T1000 (cell line): ENCODE measurements at regions not wholly inside any gene's neighbourhood (a gene's known extent, or its start where the extent isn't known, plus 50 kb on each side); places are given as distances from the start of the nearest gene placed in this dataset.
"Not testable (repeated sequence)": the region's sequence is repeated elsewhere in the genome, so short reads cannot be mapped to it uniquely, and the experiment has no call there.

Experiments
- DNase-seq: peaks from one replicate; lab custom pipeline; 2025; ENCODE audit warnings: mixed read lengths; lab: John Stamatoyannopoulos, UW

DNA sequence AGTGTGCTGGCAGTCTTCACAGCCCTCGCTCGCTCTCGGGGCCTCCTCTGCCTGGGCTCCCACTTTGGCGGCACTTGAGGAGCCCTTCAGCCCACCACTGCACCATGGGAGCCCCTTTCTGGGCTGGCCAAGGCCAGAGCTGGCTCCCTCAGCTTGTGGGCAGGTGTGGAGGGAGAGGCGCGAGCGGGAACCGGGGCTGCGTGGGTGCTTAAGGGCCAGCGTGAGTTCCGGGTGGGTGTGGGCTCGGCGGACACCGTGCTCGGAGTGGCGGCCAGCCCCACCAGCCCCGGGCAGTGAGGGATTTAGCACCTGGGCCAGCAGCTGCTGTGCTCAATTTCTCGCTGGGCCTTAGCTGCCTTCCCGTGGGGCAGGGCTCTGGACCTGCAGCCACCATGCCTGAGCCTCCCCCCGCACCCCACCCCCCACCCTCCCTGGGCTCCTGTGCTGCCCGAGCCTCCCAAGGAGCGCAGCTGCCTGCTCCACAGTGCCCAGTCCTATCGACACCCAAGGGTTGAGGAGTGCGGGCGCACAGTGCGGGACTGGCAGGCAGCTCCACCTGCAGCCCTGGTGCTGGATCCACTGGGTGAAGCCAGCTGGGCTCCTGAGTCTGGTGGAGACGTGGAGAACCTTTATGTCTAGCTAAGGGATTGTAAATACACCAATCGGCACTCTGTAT, 684.4 kb upstream of the GOLIM4 start:
- DNase-seq: not testable (repeated sequence)

DNA sequence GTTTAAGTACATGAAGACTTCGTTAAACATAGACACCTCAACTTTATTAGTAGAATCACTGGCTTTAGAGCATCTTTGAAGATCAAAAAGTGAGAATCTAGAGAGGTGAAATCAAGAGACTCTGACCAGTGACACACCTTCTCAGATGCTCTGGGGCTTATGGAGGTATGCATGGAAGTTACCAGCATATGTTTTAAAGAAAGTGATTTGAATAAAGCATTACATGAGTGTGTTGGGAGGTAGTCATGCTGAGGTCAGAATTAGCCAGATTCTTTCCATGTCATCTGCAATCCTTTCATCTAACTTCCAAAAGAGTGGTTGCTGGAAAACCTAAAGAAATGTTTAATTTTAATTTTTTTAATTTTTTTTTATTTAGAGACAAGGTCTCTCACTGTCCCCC, 658.0 kb upstream of the GOLIM4 start:
- no peak for DNase-seq

DNA sequence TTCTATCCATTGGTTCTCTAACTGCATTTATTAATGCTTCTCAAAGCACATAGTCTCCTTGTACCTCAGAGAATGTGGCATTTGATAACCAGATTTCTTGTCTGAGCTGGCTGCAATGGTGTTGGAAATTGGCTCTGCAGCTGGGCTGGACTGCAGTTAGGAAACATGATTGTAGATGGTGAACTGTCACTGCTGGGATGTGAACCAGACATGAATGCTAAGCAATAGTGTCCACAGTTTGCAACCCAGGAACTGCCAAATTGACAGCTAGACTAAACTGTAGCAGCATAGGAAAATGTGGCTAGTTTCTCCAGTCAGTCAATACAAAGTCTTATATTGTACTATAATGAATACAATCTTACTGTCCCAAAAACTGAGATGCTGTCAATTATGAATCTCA, 656.6 kb upstream of the GOLIM4 start:
- no peak for DNase-seq

DNA sequence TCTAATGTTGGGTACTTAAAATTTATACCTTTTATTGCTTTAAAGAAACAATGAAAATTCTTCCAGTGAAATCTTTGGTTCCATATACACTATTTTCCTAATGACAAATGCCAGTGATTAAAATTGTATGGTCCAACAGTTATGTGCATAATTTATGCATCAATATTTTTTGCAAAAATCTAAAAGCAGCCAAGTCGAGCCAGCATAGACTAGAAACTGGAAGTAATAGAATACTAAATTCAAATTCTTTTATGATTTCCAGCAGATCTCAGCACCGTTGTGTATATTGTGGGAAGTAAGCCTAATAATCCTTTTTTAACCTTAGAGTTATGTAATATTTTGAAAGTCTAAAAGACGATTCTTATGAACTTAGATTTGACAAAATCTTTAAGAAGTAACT, 652.0 kb upstream of the GOLIM4 start:
- DNase-seq: no peak

DNA sequence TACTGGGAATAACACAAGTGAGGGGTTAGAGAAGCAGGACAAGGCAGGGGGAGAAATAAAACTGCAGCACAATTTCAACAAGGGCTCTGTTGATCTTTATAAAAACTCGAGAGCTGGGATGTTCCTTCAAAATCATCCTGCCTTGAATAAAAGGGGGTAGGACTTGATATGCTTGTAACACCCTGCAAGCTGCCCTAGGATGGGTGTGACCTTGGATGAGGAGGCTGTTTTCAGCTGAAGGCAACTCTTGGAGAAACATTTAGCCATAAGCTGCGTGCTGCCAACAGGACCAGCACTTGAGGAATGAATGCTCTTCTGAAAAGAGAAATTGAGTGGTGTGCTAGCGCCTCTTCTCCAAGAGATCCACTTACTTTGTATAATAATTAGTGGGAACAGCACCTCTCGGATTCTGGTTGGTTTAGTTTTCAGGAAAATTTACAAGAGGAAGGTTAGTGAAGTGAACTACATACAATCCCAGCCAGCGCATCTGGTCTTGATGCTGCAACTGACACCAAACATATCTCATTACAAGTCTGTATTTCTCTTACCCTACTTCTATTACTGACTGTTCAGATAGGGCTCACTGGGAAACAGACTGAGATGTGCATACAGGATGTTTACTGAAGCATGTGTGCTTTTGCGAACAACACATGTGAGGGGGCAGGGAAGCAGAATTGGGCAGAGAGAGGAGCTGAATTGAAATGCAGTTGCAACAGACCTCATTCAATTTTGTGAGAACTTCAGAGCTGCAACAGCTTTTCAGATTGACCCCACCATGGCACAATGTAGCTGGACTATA, 643.0 kb upstream of the GOLIM4 start:
- no peak for DNase-seq

DNA sequence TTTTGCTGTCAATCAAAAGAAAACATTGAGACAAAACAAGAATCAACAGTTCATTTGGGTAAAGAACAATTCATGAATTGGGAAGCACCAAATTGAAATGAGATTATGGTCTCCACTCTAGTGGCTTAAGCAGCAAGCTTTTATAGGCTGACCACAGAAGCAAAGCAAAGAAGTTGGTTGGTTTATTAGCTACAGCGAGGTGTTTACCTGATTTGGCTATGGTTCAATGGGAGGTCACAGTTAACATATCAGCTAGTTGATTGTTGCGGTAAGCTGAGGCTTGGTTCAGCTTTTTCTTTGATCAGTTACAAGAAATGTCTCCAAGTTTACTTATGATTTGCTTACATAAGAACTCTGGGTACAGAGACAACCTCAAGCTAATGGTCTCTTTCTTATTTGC, 640.5 kb upstream of the GOLIM4 start:
- DNase-seq: no peak

DNA sequence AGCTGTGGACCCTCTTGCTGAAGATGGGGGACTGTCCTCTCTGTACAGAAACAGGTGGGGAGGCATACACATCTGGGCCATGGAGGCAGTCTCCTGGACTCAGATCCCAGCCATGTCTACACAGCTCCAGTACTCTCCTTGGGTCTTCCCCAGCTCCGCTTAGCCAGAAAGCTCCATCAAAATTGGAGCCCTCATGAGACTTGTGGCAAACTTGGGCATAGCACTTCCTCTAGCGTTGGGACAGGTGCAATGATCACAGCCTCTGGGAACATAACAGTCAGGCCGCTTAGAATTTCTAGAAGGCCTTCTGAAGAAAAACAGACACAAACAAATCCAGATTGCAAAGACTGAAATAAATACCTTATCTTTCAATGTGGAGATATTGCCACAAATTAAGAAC, 634.3 kb upstream of the GOLIM4 start:
- no peak for DNase-seq

DNA sequence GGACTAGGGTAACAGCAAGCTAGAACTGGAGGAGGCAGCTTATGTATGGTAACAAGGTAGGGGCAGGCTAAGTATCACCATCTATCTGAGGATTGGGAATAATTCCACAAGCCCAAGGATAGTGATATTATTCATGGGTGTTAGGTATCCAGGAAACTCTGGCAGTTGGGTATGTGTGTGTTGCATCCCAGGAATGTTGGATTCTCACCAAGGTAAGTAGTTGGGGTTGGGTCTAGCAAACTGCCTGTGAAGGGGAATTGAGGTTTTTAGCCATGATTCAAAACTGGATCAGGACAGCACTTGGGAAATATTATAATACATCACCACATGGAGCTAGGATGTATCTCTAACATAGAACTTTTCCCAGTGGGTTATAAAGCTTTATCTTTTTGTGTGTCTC, 626.4 kb upstream of the GOLIM4 start:
- no peak for DNase-seq

DNA sequence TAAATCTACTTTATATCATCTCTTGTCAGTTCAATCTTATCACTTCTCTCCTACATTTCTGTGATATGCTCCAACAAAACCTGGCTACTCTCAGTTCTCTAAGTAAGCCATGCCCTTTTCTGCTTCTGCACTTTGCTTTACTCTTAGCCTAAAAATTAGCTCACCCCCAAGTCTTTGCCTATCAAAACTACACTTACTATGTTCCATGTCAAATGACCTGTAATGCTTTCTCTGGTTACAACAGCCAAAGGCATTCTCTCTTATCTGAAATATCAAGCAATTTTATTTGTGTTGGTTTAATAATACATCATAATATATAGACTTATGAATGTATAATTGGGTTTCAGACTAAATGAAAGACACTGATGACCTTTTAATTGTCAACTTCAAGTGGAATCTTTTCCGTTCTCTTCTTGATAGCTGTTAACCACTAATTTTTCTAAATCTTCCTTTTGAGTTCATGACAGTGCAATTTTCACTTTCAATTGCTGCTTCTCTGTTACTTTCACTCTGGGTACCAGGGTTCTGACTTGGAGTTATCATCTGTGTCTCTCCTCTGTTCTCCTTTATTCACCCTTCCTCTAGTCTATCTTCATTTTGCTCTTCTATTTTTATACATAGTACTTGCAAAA, 619.0 kb upstream of the GOLIM4 start:
- no peak for DNase-seq

DNA sequence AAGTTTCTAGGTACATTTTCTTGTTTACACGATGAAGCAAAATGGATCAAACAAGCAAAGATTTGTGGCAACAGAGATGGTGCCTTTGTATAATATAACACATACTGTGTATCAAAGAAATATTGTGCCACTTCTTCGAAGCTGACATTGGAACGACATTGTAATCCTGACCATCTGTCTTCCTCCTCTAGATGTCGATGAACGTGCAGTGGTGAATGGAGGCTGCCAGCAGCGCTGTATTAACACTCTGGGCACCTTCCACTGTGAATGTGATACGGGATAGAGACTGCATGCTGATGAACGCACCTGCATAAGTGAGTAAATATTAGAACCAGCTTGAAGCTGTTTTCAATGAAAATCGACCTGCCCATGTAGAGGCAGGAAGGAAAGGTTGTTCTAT, 613.3 kb upstream of the GOLIM4 start:
- no peak for DNase-seq

DNA sequence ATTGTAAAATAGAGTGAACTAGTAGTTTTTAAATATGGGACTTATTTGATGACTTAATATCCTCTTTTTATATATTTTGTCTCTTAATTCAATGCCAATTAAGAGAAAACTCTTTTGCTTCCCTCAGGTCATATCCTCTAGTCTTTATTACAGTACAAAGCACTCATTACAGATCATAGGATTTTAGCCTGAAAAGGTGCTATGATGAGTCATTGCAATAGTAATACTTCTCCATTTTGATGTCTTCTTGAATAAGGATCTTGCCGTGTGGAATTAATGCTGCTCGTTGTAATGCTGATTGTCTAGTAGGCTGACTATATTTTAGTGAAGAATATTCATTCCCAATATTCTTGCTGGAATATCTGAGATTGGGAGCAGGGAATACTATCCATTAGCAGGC, 612.2 kb upstream of the GOLIM4 start:
- no peak for DNase-seq

DNA sequence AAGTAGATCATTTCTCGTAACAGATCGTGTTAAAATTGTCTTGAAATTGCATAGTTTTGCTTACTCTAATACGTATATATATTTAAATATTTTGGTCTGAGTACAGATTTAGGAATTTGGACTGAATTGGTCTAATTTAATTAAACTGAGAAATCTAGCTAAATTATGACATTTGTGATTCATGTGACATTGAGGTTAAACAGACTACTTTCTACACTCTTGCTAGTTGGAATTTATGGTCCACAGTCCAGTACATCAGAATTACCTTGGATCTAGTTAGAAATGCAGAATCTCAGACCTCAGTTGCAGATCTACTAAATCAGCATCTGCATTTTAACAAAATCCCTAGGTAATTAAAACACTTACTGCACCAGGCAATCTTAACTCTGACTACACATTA, 609.7 kb upstream of the GOLIM4 start:
- no peak for DNase-seq

DNA sequence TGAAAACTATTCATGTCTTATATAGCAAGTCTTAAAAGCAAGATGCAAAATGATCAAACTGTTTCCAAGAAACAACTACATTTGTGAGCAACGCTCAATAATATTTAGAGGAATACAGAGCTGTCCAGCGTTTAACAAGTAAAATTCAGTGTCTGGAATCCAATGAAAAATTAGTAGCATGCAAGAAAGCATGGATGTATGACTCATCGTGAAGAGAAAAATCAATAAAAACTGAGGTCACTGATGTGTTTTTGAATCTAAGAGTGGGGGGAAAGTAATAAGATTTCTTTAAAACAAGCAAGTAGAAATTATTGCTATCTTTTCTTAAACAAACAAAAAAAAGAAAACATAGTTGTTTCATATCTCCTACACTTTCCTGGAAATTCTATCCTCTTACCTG, 600.3 kb upstream of the GOLIM4 start:
- no peak for DNase-seq

DNA sequence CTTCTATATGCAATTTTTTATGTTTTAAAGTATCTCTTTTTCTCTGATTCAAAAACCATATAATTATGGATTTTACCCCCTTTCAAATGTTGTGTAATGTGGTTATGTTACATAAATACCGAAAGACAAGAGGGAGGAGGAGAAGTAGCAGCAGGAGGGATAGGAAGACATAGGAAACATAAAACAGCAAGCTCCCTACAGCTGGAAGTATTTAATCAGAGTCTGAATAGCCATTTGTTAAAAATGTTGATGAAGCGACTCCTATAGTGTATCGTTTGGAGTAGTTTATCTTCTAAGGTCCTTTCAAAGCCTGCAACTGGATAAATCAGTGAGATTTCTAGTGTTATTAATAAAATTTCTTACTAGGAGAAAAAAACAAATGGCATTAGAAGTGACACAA, 598.1 kb upstream of the GOLIM4 start:
- no peak for DNase-seq

DNA sequence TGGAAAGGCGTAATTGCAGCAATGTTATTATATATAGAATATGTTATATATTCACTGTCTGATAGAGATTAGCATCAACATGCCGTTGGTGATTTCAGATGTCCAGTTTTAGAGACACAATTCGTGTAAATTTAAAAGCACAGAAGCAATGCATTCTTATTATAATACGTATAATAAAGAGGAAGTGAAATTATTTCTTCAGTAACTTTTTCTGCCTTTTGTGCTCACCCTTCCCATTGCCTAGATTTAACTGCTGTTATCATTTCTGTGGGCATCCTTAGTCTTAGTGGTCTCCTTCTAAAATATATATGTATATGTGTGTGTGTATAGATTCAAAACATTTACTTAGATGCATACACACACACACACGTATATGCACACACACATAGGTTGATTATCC, 592.5 kb upstream of the GOLIM4 start:
- no peak for DNase-seq

DNA sequence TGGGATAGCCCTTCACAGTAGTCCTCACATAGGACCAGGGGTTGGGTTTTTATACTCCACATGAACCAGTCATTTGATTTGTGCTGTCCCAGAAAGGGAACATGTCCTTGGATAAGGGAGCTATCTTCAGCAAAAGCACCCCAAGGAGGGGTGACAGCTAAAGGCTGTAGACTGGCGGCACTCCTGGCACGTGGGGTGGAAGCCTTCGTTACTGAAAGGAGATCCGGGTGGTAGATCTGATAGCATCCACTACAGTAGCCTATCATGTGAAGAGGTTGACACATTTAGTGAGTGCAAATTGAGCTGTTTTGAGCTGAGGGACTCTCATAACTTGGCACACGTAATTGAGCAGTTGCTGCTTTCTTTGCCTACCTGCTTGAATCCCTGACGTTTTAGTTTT, 588.8 kb upstream of the GOLIM4 start:
- no peak for DNase-seq

DNA sequence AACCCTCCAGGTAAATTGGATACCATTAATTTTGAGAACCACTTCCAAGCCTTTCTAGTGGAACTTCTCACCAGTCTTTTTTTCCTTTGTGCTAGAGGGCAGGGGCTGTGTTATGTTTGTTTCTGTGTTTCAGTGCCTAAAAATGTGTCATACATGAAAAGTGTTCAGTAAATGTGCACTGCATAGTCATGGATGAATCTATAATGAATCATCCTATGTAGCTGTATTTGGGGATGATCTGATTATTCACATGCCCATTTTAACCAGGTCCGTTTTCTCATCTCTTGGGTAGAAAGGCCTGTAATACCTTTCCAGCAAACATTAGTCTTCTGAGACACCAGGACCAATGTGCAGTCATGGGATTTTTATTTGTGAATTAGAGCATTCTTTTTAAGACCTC, 583.0 kb upstream of the GOLIM4 start:
- no peak for DNase-seq

DNA sequence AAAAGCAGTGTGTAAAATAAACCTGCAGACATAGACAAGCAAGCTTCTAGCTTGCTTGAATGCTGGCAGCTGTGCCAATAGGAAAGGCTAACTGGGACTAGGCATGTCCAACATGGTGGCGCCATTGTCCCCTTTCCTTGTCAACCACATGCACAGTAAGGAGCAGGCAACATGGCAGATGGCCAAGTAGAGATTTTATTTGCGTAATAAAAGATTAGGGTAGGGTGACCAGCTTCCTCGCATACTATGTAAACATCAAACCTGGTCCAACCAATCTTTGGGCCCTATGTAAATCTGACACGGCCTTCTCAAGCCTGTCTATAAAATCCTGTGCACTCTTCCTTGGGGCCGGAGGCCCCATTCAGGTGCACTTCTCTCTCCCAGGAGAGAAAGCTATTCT, 575.4 kb upstream of the GOLIM4 start:
- no peak for DNase-seq

DNA sequence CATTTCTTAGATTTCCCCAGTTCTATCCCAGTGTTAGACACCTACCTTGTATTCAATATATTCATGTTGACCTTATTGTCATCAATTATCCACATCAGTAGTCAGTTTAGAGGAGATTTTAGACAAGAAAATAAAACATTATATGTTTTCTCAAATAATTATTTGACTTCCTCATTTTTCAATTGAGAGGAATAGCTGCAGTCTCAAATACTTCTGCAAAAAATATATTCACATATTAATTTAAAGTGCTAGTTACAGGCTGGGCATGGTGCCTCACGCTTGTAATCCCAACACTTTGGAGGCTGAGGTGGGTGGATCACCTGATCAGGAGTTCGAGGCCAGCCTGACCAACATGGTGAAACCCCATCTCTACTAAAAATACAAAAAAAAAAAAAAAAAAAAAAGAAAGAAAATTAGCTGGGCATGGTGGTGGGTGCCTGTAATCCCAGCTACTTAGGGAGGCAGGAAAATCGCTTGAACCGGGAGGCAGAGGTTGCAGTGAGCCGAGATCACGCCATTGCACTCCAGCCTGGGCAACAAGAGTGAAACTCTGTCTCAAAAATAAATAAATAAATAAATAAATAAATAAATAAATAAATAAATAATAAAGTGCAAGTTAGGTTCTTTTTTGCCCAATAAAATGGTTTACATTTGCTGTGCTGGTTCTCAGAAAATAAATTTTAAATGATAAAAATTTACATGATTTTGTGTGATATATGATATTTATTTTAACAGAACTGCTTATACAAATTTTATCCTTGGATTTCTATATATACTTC, 565.3 kb upstream of the GOLIM4 start:
- DNase-seq: not testable (repeated sequence)

DNA sequence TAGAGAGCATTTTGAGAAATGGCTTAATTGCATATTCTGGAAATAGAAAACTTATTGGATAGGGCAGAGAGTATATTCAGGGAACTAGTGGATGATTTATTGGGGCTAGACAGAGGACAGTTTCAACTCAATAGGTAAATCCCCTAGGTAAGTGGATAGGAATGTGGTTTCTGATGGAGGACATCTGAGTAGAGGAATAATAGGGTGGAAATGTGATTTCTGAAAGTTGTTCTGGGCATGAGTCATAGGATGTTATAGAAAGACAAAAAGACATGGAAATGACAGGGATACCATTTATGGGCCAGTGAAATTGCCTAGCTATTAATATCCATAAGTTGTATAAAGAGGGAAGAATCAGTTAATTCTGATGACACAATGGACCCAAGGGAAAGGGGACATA, 563.3 kb upstream of the GOLIM4 start:
- no peak for DNase-seq

DNA sequence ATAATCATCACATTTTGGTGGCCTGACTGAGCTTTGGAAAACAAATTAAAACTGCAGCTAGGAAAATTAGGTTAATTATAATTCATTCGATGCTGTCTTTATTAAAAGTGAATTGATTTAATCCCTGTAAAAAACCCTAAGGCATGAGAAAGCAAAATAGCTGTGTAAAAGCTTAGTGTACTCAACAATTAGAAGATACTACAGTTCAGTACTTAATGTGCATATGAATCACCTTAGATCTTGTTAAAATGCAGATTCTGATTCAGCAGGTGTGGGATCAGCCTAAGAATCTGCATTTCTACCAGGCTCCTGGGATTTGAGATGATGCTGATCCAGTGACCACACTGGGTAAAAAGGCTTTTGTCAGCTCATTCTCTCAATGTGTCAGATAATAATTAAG, 559.9 kb upstream of the GOLIM4 start:
- DNase-seq: no peak

DNA sequence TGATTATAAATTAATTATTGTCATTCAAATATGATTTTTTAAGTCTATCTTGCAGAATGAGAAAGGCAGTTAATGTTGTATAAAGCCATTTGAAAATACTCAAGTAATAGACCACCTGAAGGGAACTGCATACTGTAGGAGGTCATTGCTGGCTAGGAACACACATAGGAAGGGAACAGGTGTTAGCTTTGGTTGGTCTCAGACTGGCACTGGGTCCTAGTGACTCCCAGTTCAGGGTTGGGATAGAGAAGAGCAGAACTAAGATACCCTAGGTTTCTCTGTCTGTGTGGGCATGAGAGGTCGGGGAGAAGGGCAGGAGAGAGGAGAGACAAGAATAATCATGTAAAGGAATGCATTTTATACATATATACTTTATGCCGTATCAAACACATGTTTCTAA, 559.0 kb upstream of the GOLIM4 start:
- DNase-seq: no peak

DNA sequence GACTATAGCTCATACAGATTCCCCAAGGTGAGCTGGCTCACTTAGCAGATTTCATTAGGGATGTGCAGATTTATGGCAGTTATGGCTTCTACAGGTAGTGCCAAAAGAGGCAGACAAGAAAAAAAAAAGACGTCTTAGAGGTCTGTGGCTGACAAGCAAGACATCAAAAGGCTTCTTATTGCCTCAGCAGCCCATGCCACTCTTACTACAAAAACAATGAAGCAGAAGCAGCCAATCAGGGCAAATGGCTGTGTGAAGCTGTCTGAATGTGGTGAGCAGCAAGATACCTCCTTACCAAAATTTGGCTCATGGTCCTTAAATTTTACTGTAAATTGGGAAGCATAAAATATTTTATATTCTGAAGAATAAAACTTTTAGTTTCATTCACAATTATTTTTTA, 557.5 kb upstream of the GOLIM4 start:
- DNase-seq: no peak
